Stimulated activated CD4-positive, alpha-beta T cell treated with anti-CD3 and anti-CD28 coated beads, Interleukin-12 subunit alpha, Interleukin-12 subunit beta, amount 100 ng/mL, for 48 hours (primary cell): ENCODE measurements at regions not wholly inside any gene's neighbourhood (a gene's known extent, or its start where the extent isn't known, plus 50 kb on each side); places are given as distances from the start of the nearest gene placed in this dataset.
A peak's percentile ranks its signal among the peaks of the same experiment; 100 is the strongest.
"Not testable (repeated sequence)": the region's sequence is repeated elsewhere in the genome, so short reads cannot be mapped to it uniquely, and the experiment has no call there.

Source experiments
- DNase-seq, 3 donors: peaks; one replicate each; pipeline ENCODE4 v3.0.0-alpha.2; 2020; ENCODE audit warnings: low read depth in 2 of 3, low spot score in 1 of 3

DNA sequence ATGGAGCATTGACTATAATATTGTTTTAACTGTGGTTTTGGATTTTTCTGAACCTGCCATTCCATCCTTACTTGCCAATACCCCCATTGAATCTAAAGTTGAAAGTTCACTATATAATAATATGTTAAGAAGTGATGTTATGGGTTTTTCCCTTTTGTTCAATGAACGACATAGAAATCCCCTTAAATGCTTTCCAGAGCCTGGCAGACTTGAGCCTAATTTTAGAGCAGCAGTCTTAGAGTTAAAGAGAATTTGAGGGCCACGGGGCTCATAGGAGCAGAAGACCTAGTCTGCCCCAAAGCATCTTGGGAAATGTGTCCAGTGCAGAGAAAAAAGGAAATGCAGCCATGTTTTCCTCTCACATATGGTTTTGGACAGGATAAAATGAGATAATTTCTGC, 146.1 kb upstream of the SLC44A1 start:
- DNase-seq, result no peak

DNA sequence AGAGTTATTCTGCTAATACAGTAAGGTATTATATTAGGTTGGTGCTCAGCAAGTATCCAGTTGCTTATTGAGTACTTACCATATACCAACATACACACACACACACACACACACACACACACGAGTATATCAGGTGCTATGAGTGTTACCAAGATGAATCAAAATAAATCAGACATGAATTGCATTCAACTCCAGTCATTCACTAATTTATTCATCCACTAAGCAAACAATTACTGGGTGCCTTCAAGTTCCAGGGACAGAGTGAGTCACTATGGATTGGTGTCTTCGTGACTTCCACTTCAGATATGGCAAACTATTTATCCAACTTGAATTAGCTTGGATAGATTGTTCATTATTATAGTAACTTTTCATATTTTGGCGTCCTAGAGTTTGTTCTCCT, 140.7 kb upstream of the SLC44A1 start:
- no peak for DNase-seq

DNA sequence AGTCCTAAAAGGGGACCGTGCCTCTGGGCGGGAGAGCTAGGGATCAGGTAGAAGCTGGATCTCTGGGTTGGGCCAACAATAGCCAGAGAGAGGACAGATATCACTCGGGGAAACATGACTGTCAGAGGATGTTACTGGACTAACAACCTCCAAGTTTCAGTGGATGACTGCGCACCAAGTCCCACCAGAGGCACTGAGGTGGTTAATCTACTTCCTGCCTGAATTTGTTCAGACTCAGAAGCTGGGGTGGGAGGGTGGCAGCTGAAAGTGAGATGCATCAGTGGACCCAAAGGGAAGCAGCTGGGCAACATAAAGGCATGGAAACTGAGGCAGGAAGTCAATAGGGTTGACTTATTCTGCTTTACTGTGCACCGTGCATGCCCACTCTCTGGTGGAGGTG, 130.1 kb upstream of the SLC44A1 start:
- DNase-seq, result peak in 1 of 3 donors; percentile 23

DNA sequence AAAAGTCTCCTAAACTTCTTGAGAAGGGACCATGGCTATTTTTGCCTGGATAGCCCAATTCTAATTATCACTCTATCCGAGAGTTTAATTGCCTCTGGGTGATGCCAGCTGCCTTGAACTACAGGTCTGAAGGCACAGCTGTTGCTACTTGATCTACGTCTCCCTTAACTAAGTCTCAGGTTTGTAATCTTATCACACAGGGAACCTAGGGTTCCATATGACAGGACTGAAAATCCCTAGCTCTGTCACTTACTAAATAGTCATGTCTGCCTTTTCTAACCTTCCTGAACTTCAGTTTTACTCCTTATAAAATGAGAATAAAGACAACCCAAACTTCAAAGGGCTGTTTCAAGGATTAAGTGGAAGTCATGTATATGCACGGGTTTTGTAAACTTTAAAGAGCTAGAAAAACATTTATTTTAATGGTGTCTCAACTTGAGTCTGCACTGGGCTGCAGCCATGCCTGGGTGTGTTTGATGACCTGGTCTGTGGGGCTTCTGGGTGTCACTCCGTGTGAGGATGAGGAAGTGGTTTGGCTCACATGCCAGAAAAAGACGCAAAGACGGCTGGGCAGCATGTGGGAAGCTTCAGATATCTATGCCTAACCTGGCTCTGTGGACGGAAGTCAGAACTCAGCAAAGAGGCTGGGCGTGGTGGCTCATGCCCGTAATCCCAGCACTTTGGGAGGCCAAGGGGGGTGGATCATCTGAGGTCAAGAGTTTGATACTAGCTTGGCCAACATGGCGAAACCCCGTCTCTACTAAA, 129.3 kb upstream of the SLC44A1 start:
- DNase-seq, result peak in 1 of 3 donors; percentile 8

DNA sequence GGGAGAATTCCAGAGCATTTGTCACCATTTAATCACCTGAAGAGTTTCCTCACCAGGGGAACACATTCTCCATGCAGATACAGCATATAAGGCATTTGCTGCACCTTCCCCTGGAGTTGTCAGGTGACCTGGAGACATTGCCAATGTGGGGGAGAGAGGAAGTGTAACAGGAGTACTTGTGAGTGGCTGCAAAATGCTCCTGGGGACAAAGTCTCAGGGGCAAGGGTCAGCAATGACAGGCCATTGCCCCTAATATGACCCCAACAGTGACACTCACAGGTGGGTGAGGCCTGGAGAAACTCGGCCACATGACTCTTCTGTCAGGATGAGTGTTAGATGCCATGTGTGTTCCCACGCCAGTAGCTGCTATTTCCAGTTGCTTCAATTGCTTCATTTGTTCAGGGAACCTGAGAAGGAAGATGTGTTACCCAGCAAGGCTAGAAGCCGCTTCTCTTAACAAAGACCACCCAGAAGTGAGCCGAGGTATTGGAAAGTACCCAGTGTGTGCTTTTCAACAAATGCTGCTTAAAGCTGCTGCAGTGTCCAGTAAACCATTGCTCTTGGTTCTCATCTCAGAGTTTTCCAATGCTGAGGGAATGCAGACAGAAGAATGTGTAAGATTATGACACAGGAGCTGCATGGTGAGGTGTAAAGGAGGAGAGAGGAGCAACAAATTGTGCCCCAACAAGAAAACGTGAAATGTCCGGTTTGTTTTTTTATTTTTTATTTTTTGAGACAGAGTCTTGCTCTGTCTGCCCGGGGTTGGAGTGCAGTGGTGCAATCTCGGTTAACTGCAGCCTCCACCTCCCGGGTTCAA, 128.2 kb upstream of the SLC44A1 start:
- no peak for DNase-seq

DNA sequence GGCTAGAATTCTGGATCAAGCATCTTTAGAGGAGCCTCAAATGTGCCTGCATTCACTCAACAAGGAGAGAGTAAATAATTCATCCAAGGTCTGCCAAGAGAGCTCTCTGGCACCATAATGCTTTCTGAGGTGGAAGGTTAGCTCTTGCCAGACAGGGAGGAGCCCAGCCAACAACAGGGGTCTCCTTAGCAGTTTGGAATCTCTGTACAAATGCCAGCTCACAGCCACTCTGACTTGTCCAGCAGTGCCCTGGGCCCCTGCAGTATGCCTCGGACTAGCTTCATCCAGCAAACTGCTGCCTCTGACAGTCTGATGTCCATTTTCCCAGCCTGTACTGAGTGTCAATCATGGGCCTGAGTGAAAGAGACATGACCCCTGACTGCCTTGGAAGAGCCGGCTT, 127.2 kb upstream of the SLC44A1 start:
- no peak for DNase-seq

DNA sequence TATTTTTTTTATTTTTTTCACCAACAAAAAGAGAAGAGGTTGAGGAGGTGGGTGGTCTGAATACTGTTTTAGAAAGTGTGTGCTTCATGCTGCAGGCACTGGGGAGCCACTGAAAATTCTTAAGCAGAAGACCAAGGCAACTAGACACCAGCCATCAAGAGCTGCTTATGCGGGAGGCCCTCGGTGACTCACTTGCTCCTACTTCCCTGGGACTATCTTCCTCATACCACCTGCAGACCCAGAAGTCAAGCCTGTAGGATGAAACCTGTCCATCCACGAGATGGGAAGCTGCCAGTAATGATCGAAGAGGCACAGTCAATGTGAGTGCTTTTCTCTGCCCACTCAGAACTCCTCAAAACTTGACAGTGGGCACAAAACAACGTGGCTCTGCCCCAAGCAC, 125.8 kb upstream of the SLC44A1 start:
- DNase-seq, result no peak

DNA sequence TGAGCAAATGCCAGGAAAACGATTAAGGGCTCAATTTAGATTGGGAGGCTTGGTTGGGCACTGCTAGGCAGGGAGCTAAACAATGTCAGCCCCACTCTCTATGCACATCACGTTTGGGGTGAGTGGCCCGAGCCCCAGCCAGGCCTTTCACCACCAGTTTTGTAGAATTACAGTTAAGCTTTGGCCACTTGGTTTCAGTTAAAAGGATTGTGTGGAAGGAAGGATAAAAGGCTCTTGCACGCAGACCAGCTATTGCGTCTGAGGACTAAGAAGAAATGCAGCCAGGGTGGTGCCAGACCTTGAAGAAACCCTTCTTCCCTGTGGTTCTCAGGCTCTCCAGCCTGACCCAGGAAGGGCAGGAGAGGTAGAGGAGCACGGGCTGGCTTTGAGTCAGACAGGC, 125.3 kb upstream of the SLC44A1 start:
- no peak for DNase-seq

DNA sequence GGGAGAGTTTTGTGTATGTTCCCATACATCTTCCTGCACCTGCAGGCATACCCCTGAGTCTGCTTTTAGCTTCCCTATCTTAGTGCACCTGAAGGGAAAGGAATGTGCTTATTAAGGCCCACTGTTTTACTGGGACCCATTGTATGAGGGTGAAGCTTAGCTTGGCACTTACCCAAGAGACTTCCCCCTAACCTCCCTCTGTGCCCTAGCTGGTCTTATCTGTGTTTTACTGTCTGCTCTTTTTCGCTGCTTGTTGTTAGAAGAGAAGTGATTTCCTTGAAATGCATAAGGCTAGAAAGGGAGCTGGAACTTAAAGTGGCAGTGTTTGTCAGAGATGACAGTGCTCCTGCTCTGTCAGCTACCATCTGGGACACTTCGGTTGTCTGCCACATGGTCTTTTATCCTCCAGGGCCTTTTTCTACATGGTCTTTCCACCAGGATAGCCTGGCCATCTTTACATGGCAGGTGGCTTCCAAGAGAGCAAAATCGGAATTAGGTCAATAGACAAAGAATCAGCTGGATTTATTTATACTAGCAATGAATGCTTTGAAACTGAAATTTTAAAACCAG, 122.5 kb upstream of the SLC44A1 start:
- DNase-seq, result no peak

DNA sequence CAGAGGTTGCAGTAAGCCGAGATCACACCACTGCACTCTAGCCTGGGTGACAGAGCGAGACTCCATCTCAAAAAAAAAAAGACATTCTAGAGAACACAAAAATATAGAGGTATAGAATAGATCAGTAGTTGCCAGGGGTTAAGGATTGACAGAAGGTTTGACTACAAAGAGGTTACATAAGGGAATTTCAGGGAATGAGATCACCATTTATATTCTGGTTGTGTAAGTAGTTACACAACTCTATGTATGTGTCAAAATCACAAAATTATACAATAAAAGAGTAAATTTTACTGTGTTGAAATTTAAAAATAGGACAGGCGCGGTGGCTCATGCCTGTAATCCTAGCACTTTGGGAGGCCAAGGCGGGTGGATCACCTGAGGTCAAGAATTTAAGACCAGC, 119.9 kb upstream of the SLC44A1 start:
- not testable (repeated sequence) for DNase-seq

DNA sequence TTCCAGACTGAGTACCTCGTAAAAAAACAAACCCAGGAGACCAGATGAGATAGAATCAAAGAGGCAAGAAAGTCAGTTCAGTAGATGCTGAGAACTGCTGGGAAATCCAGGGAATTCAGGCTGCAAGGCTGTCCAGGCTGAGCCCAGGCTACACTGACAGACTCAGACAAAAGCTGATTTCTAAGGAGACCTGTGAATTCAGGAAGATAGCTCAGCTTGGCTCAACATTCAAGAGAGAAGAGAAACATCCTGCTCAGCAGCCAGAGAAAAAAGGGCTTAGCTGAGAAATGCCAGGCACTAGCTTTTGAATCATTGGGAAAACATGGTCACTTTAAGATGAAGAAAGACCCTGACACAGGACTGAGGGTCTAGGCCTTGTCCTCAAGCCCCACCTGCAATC, 118.2 kb upstream of the SLC44A1 start:
- no peak for DNase-seq

DNA sequence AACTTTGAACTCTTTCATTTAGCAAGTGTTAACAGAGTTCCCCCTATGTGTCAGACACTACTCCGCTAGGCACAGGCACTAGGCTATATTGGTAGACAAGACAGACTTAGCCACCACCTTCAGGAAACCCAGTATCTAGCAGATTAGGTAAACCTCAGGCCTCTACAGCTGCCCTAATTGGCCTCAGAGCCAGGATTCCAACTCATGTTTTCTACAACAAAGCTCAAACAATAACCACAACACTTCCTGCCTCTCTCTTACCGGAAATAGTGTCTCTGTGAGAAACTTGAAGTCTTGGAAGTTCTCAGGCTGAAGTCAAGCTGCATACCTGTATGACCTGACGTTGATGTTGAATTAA, 116.6 kb upstream of the SLC44A1 start:
- DNase-seq, result peak in 2 of 3 donors; percentile 8 to 12

DNA sequence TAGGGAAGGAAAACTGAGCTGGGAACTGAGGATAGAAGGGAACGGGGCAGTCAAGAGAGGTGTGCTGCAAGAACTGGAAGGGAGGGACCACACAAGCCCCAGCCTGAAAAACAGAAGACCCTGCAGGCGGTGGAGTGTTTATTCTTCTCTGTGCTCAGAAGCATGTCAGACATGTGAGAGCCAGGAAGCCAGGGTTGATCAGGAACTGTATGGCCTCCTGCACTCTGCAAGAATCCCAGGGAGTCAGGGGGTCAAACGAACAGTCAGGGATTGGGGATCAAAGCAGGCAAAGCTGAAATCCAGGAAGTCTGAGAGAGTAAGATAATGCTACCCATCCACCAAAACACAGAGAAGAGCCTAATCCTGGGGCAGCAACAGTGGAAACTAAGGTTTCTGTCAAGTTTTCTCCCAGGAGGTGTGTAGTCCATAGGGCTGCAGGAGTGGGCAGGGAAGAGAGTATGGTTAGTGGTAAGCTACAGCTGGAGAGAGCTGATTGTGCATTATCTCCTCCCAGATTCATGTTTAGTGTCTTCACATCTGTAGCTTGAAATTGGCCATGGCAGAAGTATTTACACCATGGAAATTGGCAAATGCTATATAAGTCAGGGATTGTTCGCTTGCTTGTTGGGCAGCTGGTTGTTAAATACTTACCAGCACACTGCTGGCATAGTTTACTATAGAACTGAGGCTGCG, 115.4 kb upstream of the SLC44A1 start:
- no peak for DNase-seq

DNA sequence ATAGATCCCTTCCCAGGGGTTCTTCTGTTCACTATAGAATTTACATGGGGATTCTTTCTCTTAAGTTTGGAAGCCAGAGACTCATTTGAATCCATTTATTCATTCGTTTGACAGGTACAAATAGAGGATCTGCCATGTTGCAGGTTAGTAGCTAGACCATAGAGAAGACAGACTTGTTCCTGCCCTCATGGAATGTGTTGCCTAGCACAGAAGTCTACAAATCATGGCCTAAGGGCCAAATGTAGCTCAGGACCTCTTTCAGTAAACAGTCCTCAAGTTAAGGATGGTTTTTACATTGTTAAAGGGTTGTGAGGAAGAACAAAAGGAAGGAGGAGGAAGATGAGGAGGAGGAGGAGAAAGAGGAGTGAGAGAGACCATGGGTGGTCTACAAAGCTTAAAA, 114.7 kb upstream of the SLC44A1 start:
- no peak for DNase-seq

DNA sequence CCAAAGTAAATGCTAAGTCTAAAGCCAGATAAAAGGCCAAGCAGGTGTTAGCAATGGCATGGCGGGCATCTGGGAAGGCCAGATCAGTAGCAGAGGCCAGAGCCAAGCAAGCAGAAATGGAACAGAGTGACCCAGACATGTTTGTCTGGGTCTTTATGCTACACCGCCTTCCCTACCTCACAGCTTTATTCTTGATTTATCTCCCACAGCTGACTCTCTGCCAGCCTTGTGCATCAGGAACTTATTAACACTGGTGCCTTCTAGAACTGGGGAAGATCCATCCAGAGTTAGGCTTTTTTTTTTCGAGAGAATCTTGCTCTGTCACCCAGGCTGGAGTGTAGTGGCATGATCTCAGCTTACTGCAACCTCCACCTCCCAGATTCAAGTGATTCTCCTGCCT, 112.5 kb upstream of the SLC44A1 start:
- DNase-seq, result no peak

DNA sequence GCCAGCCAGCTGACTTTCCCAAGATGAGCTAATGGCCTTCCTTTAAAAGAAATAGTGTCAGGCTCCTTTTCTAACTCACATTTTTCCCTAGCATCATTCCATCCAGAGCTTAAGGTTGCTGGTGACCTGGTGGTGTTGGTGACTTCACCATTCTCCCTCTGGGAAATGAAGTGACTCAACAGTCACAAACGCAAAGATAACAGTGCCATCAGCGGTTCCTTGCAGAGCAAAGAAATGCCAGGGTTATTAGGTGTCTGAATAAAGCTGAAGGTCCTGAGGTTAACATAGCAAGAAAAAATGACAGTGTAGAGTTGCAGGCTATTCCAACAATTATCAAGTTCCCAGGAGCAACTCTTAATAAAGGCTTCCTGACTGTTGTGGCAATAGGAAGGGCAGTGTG, 111.8 kb upstream of the SLC44A1 start:
- DNase-seq, result no peak

DNA sequence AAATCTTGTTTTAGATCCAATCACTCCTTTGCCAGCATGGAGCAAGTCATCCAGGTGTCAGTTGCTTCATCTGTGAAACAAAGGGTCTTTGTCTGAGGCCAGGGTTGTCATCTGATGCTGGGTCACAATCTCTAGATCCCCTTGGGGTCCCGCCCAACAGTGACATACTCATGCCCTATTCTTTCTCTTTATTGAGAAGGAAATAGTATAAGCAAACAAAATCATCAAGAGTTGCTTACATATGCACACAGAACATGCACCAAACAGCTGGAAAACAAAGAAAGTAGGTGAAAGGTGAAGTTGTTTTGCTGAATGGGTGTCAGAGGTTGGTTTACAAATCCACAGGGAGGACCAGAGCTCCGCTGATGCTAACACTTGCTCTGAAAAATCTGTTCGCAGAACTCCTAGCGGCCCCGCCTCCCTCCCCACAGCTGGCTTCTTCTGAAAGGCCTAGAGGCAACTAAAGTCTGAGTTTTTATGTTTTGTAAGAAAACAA, 106.1 kb upstream of the SLC44A1 start:
- DNase-seq, result no peak

DNA sequence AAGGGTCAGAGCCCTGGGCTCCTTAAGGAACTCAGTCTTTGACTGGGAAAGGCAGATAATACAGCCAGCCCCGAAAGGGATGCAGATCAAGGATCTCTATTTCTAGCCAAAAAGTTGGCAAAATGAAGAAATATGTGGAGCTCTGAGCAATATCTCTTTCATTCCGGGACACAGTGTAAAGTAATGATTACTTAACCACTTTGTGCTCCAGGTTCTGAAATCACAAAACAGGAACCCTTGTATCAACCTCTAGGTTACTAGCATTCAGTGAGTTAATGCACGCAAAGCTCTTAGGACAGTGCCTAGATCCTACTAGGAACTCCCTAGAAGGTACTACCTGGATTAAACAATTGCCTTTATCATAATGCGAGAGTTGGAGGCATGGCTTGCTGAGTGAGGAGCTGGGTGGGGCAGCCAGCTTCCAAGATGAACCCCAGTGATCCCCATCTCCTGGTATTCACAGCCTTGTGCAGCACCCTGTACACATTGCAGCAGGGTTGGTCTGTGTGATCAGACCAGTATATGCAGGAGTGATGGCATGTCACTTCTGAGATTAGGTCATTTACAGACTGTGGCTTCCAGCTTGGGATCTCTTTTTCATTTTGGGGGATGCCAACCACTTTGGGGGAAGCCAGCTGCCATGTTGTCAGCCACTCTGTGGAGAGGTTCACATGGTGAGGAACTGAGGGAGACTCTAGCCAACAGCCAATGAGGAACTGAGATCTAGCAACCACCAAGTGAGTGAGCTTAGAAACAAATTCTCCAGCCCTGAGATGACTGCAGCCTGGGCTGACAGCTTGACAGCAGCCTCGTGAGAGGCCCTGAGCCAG, 103.1 kb upstream of the SLC44A1 start:
- DNase-seq, result no peak

DNA sequence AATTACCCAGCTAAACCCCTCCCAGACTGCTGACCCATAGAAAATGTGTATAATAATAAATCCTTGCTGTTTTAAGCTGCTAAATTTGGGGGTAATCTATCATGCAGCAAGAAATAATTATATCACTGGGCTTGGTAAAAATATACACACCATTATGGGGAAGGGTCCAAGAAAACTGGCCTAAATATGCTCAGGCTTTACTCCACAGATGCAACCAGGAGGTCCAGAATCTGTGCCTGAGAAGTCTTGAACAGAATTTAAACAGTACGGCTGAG, 102.5 kb upstream of the SLC44A1 start:
- no peak for DNase-seq

DNA sequence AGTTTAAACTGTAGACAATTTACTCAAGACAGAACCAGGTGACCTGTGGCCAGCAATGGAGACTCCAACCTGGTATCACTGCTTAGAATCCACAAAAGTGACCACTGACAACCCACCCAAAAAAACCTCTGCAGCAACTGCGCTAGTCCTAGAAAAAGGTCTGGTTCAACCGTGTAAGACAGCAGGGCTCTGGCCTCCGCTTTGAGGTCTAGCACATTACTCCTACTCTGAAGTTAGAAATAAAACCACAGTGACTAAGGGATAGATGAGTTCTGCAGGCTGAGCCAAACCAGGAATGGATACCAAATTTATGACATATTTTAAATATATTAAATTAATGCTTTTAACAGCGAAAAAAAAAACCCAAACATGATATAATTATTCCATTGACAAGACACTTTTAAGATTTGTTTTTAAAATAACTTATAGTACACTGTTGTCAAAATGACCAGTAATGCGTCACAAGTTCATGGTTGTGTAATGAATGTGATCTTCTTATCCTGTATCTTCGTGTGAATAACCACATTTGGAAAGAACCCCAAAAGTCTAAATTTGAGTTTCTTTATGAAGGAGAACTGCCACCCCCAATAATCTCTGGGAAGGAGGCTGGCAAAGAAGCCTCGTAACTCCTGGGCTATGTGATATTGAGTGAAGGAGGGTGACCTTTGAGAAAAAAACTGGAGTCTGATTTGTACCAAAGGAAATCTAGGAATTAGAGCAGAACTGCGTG, 101.9 kb upstream of the SLC44A1 start:
- DNase-seq, result no peak

DNA sequence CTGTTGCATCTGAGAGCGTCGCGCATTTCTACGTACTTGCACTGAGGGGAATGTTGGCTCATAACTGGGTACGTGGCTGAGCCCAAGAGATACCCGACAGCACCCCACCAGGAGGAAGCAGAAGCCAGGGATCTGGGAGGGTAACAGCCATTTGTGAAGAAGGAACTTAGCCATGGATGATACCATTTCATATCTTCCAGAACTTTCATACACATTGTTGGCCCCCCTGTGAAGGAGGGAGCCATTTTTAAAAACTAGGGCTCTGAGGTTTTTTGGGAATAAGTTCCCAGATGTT, 101.4 kb upstream of the SLC44A1 start:
- no peak for DNase-seq
